GM23338 (cell line): ENCODE measurements at regions not wholly inside any gene's neighbourhood (a gene's known extent, or its start where the extent isn't known, plus 50 kb on each side); places are given as distances from the start of the nearest gene placed in this dataset.

Experiments used
- ATAC-seq: fragments of 200-7000 bp; cut with Tn5 transposase; 3 replicates; pipeline ENCODE4 v1.9.1; 2020
- DNase-seq: peaks from one replicate; pipeline ENCODE4 v3.0.0-alpha.2; 2015; ENCODE audit warnings: low spot score
- H2AFZ ChIP-seq: fragments of 200-600 bp; sonication (generic); 2 replicates; pipeline ENCODE4 v1.8.0; 2016; ENCODE audit warnings: antibody characterized with exemption, mild to moderate bottlenecking, moderate library complexity
- H3F3A ChIP-seq: fragments of 200-600 bp; sonication (generic); replicated peaks from 2 replicates; pipeline ENCODE4 v1.8.0; 2017; ENCODE audit warnings: antibody characterized with exemption, mixed run types, low read depth
- H3K27ac ChIP-seq: fragments of 200-600 bp; sonication (generic); 2 replicates; pipeline ENCODE4 v1.6.1; 2016; ENCODE audit warnings: low read depth
- H3K27me3 ChIP-seq: fragments of 200-600 bp; sonication (generic); 2 replicates; pipeline ENCODE4 v1.8.0; 2016; ENCODE audit warnings: mild to moderate bottlenecking, mixed run types, moderate library complexity; ENCODE audit not compliant: insufficient read depth
- H3K36me3 ChIP-seq: fragments of 200-600 bp; sonication (generic); 2 replicates; pipeline ENCODE4 v1.8.0; 2016; ENCODE audit warnings: mild to moderate bottlenecking; ENCODE audit not compliant: insufficient read depth
- H3K4me1 ChIP-seq: fragments of 200-600 bp; sonication (generic); 2 replicates; pipeline ENCODE4 v1.8.0; 2016; ENCODE audit warnings: mild to moderate bottlenecking, moderate library complexity; ENCODE audit not compliant: insufficient read depth
- H3K4me2 ChIP-seq: fragments of 200-600 bp; sonication (generic); 2 replicates; pipeline ENCODE4 v1.7.1; 2017; ENCODE audit warnings: mixed run types
- H3K4me3 ChIP-seq: fragments of 200-600 bp; sonication (generic); 2 replicates; pipeline ENCODE4 v1.6.1; 2016; ENCODE audit warnings: mixed run types
- H3K79me2 ChIP-seq: fragments of 200-600 bp; sonication (generic); replicated peaks from 2 replicates; pipeline ENCODE4 v1.8.0; 2017; ENCODE audit warnings: mild to moderate bottlenecking; ENCODE audit not compliant: insufficient read depth
- H3K9me2 ChIP-seq: fragments of 200-600 bp; sonication (generic); 2 replicates; pipeline ENCODE4 v1.8.0; 2017; ENCODE audit not compliant: insufficient read depth
- H4K20me1 ChIP-seq: fragments of 200-600 bp; sonication (generic); replicated peaks from 2 replicates; pipeline ENCODE4 v1.8.0; 2017; ENCODE audit warnings: mild to moderate bottlenecking; ENCODE audit not compliant: insufficient read depth
- H3K27ac Mint-ChIP-seq: 2 replicates; pipeline ENCODE4 v1.8.0; 2020; ENCODE audit warnings: inconsistent platforms, mild to moderate bottlenecking, moderate library complexity, mixed read lengths
- H3K27me3 Mint-ChIP-seq: 3 replicates; pipeline ENCODE4 v1.8.0; 2022; ENCODE audit warnings: low read depth, mild to moderate bottlenecking, moderate library complexity, mixed read lengths, inconsistent platforms; ENCODE audit not compliant: insufficient read depth, poor library complexity
- H3K36me3 Mint-ChIP-seq: 3 replicates; pipeline ENCODE4 v1.8.0; 2021; ENCODE audit warnings: low read depth, mild to moderate bottlenecking, inconsistent platforms, moderate library complexity, mixed read lengths
- H3K4me1 Mint-ChIP-seq: 3 replicates; pipeline ENCODE4 v1.8.0; 2020; ENCODE audit warnings: mild to moderate bottlenecking, inconsistent platforms, mixed read lengths
- H3K4me3 Mint-ChIP-seq: 3 replicates; pipeline ENCODE4 v1.8.0; 2021; ENCODE audit warnings: moderate library complexity, mild to moderate bottlenecking, inconsistent platforms, mixed read lengths
- H3K9me3 Mint-ChIP-seq: 3 replicates; pipeline ENCODE4 v1.8.0; 2020; ENCODE audit warnings: moderate library complexity, mild to moderate bottlenecking, inconsistent platforms, mixed read lengths
- CREB1 ChIP-seq: fragments of 250-450 bp; sonication (Bioruptor Pico); IDR thresholded peaks from 2 replicates; pipeline ENCODE4 v1.5.0; 2020; ENCODE audit warnings: low read depth, mild to moderate bottlenecking, moderate library complexity
- CTCF ChIP-seq, 2 experiments: fragments of 200-600 bp in 1 of 2; sonication (generic) in 1 of 2; conservative IDR thresholded peaks; 2 replicates each; pipeline versions ENCODE4 v1.5.1 to v1.6.1; 2016 to 2017; ENCODE audit warnings: antibody characterized with exemption in 2 of 2, low read depth in 2 of 2, mild to moderate bottlenecking in 2 of 2, moderate library complexity in 1 of 2
- EZH2phosphoT487 ChIP-seq: fragments of 200-600 bp; sonication (generic); IDR thresholded peaks from one replicate; pipeline ENCODE4 v1.8.1; 2018; ENCODE audit warnings: antibody characterized with exemption; ENCODE audit not compliant: unreplicated experiment
- STAT1 ChIP-seq: IDR thresholded peaks from one replicate; pipeline ENCODE4 v1.6.1; 2016; ENCODE audit warnings: antibody characterized with exemption; ENCODE audit not compliant: unreplicated experiment
- ZNF331 ChIP-seq: fragments of 250-450 bp; sonication (Bioruptor Pico); IDR thresholded peaks from 2 replicates; pipeline ENCODE4 v1.5.0; 2020; ENCODE audit warnings: low read depth, mild to moderate bottlenecking, moderate library complexity
- ZNF462 ChIP-seq: fragments of 250-450 bp; sonication (Bioruptor Pico); IDR thresholded peaks from 2 replicates; pipeline ENCODE4 v1.5.0; 2020; ENCODE audit warnings: mild to moderate bottlenecking, moderate library complexity
- TF ChIP-seq, protein P1 (sequence below): IDR thresholded peaks from one replicate; pipeline ENCODE4 v1.6.1; 2018; ENCODE audit warnings: antibody characterized with exemption; ENCODE audit not compliant: unreplicated experiment
- TF ChIP-seq, protein P2 (sequence below): IDR thresholded peaks from 2 replicates; pipeline ENCODE4 v1.6.1; 2016; ENCODE audit warnings: antibody characterized with exemption

GRCh38 chr11:36730761-36731160 lies 132.7 kb upstream of the RAG2 start (continued):
- TF ChIP-seq, protein P1, sequence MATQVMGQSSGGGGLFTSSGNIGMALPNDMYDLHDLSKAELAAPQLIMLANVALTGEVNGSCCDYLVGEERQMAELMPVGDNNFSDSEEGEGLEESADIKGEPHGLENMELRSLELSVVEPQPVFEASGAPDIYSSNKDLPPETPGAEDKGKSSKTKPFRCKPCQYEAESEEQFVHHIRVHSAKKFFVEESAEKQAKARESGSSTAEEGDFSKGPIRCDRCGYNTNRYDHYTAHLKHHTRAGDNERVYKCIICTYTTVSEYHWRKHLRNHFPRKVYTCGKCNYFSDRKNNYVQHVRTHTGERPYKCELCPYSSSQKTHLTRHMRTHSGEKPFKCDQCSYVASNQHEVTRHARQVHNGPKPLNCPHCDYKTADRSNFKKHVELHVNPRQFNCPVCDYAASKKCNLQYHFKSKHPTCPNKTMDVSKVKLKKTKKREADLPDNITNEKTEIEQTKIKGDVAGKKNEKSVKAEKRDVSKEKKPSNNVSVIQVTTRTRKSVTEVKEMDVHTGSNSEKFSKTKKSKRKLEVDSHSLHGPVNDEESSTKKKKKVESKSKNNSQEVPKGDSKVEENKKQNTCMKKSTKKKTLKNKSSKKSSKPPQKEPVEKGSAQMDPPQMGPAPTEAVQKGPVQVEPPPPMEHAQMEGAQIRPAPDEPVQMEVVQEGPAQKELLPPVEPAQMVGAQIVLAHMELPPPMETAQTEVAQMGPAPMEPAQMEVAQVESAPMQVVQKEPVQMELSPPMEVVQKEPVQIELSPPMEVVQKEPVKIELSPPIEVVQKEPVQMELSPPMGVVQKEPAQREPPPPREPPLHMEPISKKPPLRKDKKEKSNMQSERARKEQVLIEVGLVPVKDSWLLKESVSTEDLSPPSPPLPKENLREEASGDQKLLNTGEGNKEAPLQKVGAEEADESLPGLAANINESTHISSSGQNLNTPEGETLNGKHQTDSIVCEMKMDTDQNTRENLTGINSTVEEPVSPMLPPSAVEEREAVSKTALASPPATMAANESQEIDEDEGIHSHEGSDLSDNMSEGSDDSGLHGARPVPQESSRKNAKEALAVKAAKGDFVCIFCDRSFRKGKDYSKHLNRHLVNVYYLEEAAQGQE: no peak
- TF ChIP-seq ZNF331 (CRISPR knock-in tag): no peak

- ATAC-seq (no peak), DNase-seq (no peak)
- Histone ChIP-seq H3K4me2 (no peak overlapping the region), H2AFZ (no peak overlapping the region), H3K9me2 (peaks cover 9% of the 10 kb centered on the region; the same call in 1 of the 2 replicates), H3K27ac (no peak overlapping the region), H3K4me1 (no peaks in the 10 kb centered on the region), H3K4me3 (no peak overlapping the region), H3K27me3 (no peaks in the 10 kb centered on the region), H4K20me1 (no peaks in the 10 kb centered on the region), H3K36me3 (no peaks in the 10 kb centered on the region), H3K79me2 (no peaks in the 10 kb centered on the region), H3F3A (no peaks in the 10 kb centered on the region)
- no peaks in the 10 kb centered on the region for H3K4me1 Mint-ChIP-seq
- TF ChIP-seq STAT1 (no peak), CREB1 (CRISPR knock-in tag) (no peak), CTCF (conservative IDR thresholded peaks at IDR 0.05; ENCODE audit: low read depth in 2 of 2) (no peak), ZNF462 (no peak), EZH2phosphoT487 (no peak)
- TF ChIP-seq, protein P2, sequence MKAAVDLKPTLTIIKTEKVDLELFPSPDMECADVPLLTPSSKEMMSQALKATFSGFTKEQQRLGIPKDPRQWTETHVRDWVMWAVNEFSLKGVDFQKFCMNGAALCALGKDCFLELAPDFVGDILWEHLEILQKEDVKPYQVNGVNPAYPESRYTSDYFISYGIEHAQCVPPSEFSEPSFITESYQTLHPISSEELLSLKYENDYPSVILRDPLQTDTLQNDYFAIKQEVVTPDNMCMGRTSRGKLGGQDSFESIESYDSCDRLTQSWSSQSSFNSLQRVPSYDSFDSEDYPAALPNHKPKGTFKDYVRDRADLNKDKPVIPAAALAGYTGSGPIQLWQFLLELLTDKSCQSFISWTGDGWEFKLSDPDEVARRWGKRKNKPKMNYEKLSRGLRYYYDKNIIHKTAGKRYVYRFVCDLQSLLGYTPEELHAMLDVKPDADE: no peak
- TF ChIP-seq, protein P1: no peak
- no peak overlapping the region for H3K4me3 Mint-ChIP-seq
- no peaks in the 10 kb centered on the region for H3K9me3 Mint-ChIP-seq
- H3K27ac Mint-ChIP-seq: no peak overlapping the region
- peaks cover 6% of the 10 kb centered on the region for H3K27me3 Mint-ChIP-seq
- H3K36me3 Mint-ChIP-seq: no peaks in the 10 kb centered on the region
These were observed 131.8 kb upstream of the RAG2 start for GRCh38 chr11:36729825-36730224.
